Vagina (tissue), 2 donors: ENCODE measurements at regions not wholly inside any gene's neighbourhood (a gene's known extent, or its start where the extent isn't known, plus 50 kb on each side); places are given as distances from the start of the nearest gene placed in this dataset.

Source experiments
- DNase-seq, 2 donors: peaks; one replicate each; pipeline ENCODE4 v3.0.0-alpha.2; 2017; ENCODE audit errors: extremely low spot score in 2 of 2
- H3K27ac ChIP-seq: fragments of 200-600 bp; sonication (generic); one replicate; pipeline ENCODE4 v1.5.1; 2019
- H3K27me3 ChIP-seq: fragments of 200-600 bp; sonication (generic); one replicate; pipeline ENCODE4 v1.5.1; 2019
- H3K36me3 ChIP-seq, 2 donors: fragments of 200-600 bp; sonication (generic); one replicate each; pipeline ENCODE4 v1.5.1; 2017 to 2019
- H3K4me1 ChIP-seq: fragments of 200-600 bp; sonication (generic); one replicate; pipeline ENCODE4 v1.5.1; 2019
- H3K4me3 ChIP-seq, 2 donors: fragments of 200-600 bp; sonication (generic); 1 replicate in 1 of 2; 2 replicates in 1 of 2; pipeline ENCODE4 v1.5.1; 2016 to 2019
- H3K9me3 ChIP-seq: fragments of 200-600 bp; sonication (generic); one replicate; pipeline ENCODE4 v1.5.1; 2019
- CTCF ChIP-seq, 3 experiments: fragments of 450-650 bp in 2 of 3; fragments of 200-600 bp in 1 of 3; sonication (generic) in 1 of 3; IDR thresholded peaks; one replicate each; pipeline ENCODE4 v1.5.1; 2017 to 2019; ENCODE audit warnings: antibody characterized with exemption in 3 of 3, mild to moderate bottlenecking in 2 of 3, moderate library complexity in 2 of 3
- POLR2A ChIP-seq, 2 donors: fragments of 450-650 bp; IDR thresholded peaks; one replicate each; pipeline ENCODE4 v1.6.1; 2017; ENCODE audit warnings: antibody characterized with exemption in 2 of 2, mild to moderate bottlenecking in 2 of 2, moderate library complexity in 2 of 2
- POLR2AphosphoS5 ChIP-seq, 2 donors: sonication (generic); formaldehyde crosslinking; IDR thresholded peaks; one replicate each; pipeline ENCODE4 v1.9.0; 2017; ENCODE audit warnings: antibody characterized with exemption in 2 of 2, mild to moderate bottlenecking in 2 of 2, low read depth in 1 of 2; ENCODE audit not compliant: insufficient read depth in 1 of 2
- intact Hi-C: fragments of 100-400 bp; cut with DNase I; formaldehyde crosslinking; loops from one replicate; pipeline ENCODE4 v1.15.1; 2023

- Histone ChIP-seq H3K27ac (no peak overlapping the region), H3K9me3 (no peaks in the 10 kb centered on the region), H3K27me3 (no peaks in the 10 kb centered on the region), H3K4me3 (no peak overlapping the region), H3K4me1 (peaks cover 5% of the 10 kb centered on the region), H3K36me3 (no peaks in the 10 kb centered on the region)
- TF ChIP-seq CTCF (IDR thresholded peaks at IDR 0.05) (no peak), POLR2AphosphoS5 (IDR thresholded peaks at IDR 0.05; ENCODE audit: insufficient read depth in 1 of 2, low read depth in 1 of 2) (no peak), POLR2A (IDR thresholded peaks at IDR 0.05) (no peak)
- intact Hi-C loops: no loop called here
- DNase-seq: no peak
These were observed 190.5 kb upstream of the PPP1R3A start for GRCh38 chr7:114109304-114109703.

GRCh38 chr7:114108510-114108909, 189.7 kb upstream of the PPP1R3A start:
- Histone ChIP-seq H3K4me1 (peaks cover 5% of the 10 kb centered on the region), H3K27ac (no peak overlapping the region), H3K9me3 (no peaks in the 10 kb centered on the region), H3K27me3 (no peaks in the 10 kb centered on the region), H3K36me3 (no peaks in the 10 kb centered on the region), H3K4me3 (no peak overlapping the region)
- intact Hi-C loops: no loop called here
- no peak for DNase-seq
- TF ChIP-seq POLR2A (IDR thresholded peaks at IDR 0.05) (no peak), POLR2AphosphoS5 (IDR thresholded peaks at IDR 0.05; ENCODE audit: insufficient read depth in 1 of 2, low read depth in 1 of 2) (no peak), CTCF (IDR thresholded peaks at IDR 0.05) (no peak)

- peaks cover 5% of the 10 kb centered on the region for H3K4me1 ChIP-seq
- no peaks in the 10 kb centered on the region for H3K36me3 ChIP-seq
- no peak overlapping the region for H3K27ac ChIP-seq
- intact Hi-C loops: no loop called here
- no peak overlapping the region for H3K4me3 ChIP-seq
- H3K27me3 ChIP-seq: no peaks in the 10 kb centered on the region
- TF ChIP-seq POLR2AphosphoS5 (IDR thresholded peaks at IDR 0.05; ENCODE audit: insufficient read depth in 1 of 2, low read depth in 1 of 2) (no peak), CTCF (IDR thresholded peaks at IDR 0.05) (no peak), POLR2A (IDR thresholded peaks at IDR 0.05) (no peak)
- H3K9me3 ChIP-seq: no peaks in the 10 kb centered on the region
- no peak for DNase-seq
These were observed 188.7 kb upstream of the PPP1R3A start for GRCh38 chr7:114107522-114107921.

GRCh38 chr7:114104035-114104434, 185.2 kb upstream of the PPP1R3A start:
- H3K4me1 ChIP-seq: no peaks in the 10 kb centered on the region
- no peak for TF ChIP-seq POLR2A (IDR thresholded peaks at IDR 0.05)
- no peak for TF ChIP-seq POLR2AphosphoS5 (IDR thresholded peaks at IDR 0.05; ENCODE audit: insufficient read depth in 1 of 2, low read depth in 1 of 2)
- no peak for TF ChIP-seq CTCF (IDR thresholded peaks at IDR 0.05)
- no peak overlapping the region for H3K4me3 ChIP-seq
- no peaks in the 10 kb centered on the region for H3K27me3 ChIP-seq
- no peak for DNase-seq
- no peaks in the 10 kb centered on the region for H3K9me3 ChIP-seq
- no peak overlapping the region for H3K27ac ChIP-seq
- no peaks in the 10 kb centered on the region for H3K36me3 ChIP-seq
- intact Hi-C loops: no loop called here

- TF ChIP-seq POLR2A (IDR thresholded peaks at IDR 0.05) (no peak), CTCF (IDR thresholded peaks at IDR 0.05) (no peak), POLR2AphosphoS5 (IDR thresholded peaks at IDR 0.05; ENCODE audit: insufficient read depth in 1 of 2, low read depth in 1 of 2) (no peak)
- Histone ChIP-seq H3K4me3 (no peak overlapping the region), H3K27ac (no peak overlapping the region), H3K36me3 (no peaks in the 10 kb centered on the region), H3K4me1 (no peaks in the 10 kb centered on the region), H3K27me3 (no peaks in the 10 kb centered on the region), H3K9me3 (no peaks in the 10 kb centered on the region)
- no peak for DNase-seq
- intact Hi-C loops: no loop called here
These were observed 184.2 kb upstream of the PPP1R3A start for GRCh38 chr7:114102996-114103395.
